ENCODE measurements at regions not wholly inside any gene's neighbourhood (a gene's known extent, or its start where the extent isn't known, plus 50 kb on each side); places are given as distances from the start of the nearest gene placed in this dataset.

DNA sequence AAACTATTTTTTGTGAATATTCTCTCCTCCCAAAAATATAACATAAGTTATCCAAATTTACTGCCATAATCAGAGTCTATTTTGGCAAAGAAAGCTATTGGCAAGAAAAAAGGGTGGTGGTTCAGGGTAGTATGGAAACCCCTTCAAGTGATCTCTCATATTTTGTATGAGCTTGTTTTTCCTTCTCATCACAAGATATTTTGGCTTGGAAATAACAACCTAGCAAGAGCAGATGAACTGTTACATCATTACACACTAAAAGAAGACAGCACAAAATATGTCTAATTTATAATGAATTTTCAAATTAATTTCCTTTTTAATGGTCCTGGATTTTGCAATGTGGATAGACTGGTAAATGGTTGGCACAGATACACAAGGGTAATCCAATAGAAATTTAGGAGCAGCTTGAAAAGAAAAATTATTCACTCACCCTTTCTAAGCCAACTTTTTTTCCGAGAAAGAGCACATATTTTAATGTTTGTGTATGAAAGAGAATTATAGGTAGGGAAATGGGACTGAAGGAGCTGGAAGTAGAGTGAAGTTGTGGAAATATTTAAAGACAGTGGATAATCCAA is 225.1 kb downstream of the EFNB2 start:
- H4K20me1 ChIP-seq (ENCODE audit: insufficient read depth), result no peaks in the 10 kb centered on the region
- H3K9ac ChIP-seq, result no peak overlapping the region
- DNase-seq, result no peak
- no peak overlapping the region for H3K27ac ChIP-seq
- H3K4me1 ChIP-seq (ENCODE audit: insufficient read depth), result no peaks in the 10 kb centered on the region
- no peak overlapping the region for H3K4me2 ChIP-seq (ENCODE audit: unreplicated experiment)
- H3K79me2 ChIP-seq (ENCODE audit: insufficient read depth), result no peaks in the 10 kb centered on the region
- H3K36me3 ChIP-seq (ENCODE audit: low read depth), result no peaks in the 10 kb centered on the region
- no peak for TF ChIP-seq EZH2phosphoT487 (IDR thresholded peaks at IDR 0.05; ENCODE audit: insufficient read depth, low read depth)
- TF ChIP-seq EZH2 (IDR thresholded peaks at IDR 0.05; ENCODE audit: insufficient read depth, poor library complexity, severe bottlenecking), result no peak
- WGBS, 2 experiments (ENCODE audit: low coverage in 1 of 2, low lambda C conversion rate in 2 of 2, missing lambda C conversion rate in 2 of 2), result 18 to 23% methylated on average over 1 of the region's 1 CpG
- no peaks in the 10 kb centered on the region for H3K9me3 ChIP-seq (ENCODE audit: low read depth)
- no peak overlapping the region for H3K4me3 ChIP-seq
- no peak overlapping the region for H2AFZ ChIP-seq
- no peaks in the 10 kb centered on the region for H3F3A ChIP-seq (ENCODE audit: insufficient read depth)
- H3K27me3 ChIP-seq (replicated peaks; ENCODE audit: insufficient read depth), result no peaks in the 10 kb centered on the region
- in situ Hi-C loops (cut with MboI), result no loop called here
- no peaks in the 10 kb centered on the region for H3K9me2 ChIP-seq (ENCODE audit: insufficient read depth)

DNA sequence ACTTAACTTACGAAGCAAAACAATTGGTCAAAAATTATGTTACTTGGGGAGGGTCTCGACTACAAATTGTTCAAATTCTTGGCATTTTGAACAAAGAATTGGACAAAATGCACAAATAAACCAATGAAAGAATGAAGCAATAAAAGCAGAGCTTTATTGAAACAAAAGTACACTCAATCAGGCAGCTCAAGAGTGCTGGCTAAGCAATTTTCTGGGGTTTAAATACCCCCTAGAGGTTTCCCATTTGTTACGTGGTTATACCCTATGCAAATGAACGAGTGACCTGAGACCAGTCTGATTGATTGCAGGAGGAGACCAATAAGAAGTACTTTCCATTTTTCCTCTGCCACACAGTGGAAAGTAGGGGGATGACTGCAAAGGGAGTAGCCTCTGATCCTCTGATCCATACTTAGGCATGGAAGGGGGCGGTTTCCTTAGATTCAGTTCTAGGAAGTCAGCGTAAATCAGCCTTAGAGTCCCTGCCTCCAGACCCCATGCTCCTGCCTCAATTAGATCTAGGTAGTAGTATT is 228.6 kb downstream of the EFNB2 start:
- 32 to 36% methylated on average over 6 of the region's 6 CpGs for WGBS, 2 experiments (ENCODE audit: low coverage in 1 of 2, low lambda C conversion rate in 2 of 2, missing lambda C conversion rate in 2 of 2)
- Histone ChIP-seq H3F3A (ENCODE audit: insufficient read depth) (no peaks in the 10 kb centered on the region), H3K4me2 (ENCODE audit: unreplicated experiment) (no peak overlapping the region), H3K27me3 (replicated peaks; ENCODE audit: insufficient read depth) (no peaks in the 10 kb centered on the region), H3K79me2 (ENCODE audit: insufficient read depth) (no peaks in the 10 kb centered on the region), H3K4me1 (ENCODE audit: insufficient read depth) (no peaks in the 10 kb centered on the region), H2AFZ (no peak overlapping the region), H3K9me2 (ENCODE audit: insufficient read depth) (no peaks in the 10 kb centered on the region), H3K9me3 (ENCODE audit: low read depth) (no peaks in the 10 kb centered on the region), H3K4me3 (no peak overlapping the region), H3K27ac (no peak overlapping the region), H3K36me3 (ENCODE audit: low read depth) (no peaks in the 10 kb centered on the region), H3K9ac (no peak overlapping the region), H4K20me1 (ENCODE audit: insufficient read depth) (no peaks in the 10 kb centered on the region)
- in situ Hi-C loops (cut with MboI), result no loop called here
- no peak for TF ChIP-seq EZH2phosphoT487 (IDR thresholded peaks at IDR 0.05; ENCODE audit: insufficient read depth, low read depth)
- TF ChIP-seq EZH2 (IDR thresholded peaks at IDR 0.05; ENCODE audit: insufficient read depth, poor library complexity, severe bottlenecking), result no peak
- no peak for DNase-seq

DNA sequence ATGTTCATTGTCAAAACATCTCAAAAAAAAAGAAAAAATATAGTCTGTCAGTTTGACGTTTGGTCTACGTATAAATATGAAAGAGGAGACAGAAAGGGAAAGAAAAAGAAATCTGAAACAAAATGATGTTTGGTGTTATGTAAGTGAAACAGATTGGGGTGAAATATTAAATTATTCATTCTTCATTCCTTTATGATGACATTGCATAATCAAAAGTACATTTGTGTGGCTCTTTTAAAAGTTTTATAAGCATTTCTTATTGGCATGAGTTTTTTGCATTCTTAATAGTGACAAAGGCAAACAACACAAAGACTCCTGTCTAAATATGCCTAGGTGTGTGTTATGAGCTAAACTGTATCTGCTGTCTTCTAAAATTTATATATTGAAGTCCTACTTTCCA is 232.6 kb downstream of the EFNB2 start:
- Histone ChIP-seq H4K20me1 (ENCODE audit: insufficient read depth) (no peaks in the 10 kb centered on the region), H3K79me2 (ENCODE audit: insufficient read depth) (no peaks in the 10 kb centered on the region), H3K9me2 (ENCODE audit: insufficient read depth) (no peaks in the 10 kb centered on the region), H2AFZ (no peak overlapping the region), H3K27ac (no peak overlapping the region), H3K9me3 (ENCODE audit: low read depth) (no peaks in the 10 kb centered on the region), H3K9ac (no peak overlapping the region), H3K4me3 (no peak overlapping the region), H3F3A (ENCODE audit: insufficient read depth) (no peaks in the 10 kb centered on the region), H3K27me3 (replicated peaks; ENCODE audit: insufficient read depth) (0 out of 2 replicates have a peak, but pooled peaks cover 4% of the 10 kb centered on the region), H3K36me3 (ENCODE audit: low read depth) (no peaks in the 10 kb centered on the region), H3K4me2 (ENCODE audit: unreplicated experiment) (no peak overlapping the region), H3K4me1 (ENCODE audit: insufficient read depth) (no peaks in the 10 kb centered on the region)
- TF ChIP-seq EZH2 (IDR thresholded peaks at IDR 0.05; ENCODE audit: insufficient read depth, poor library complexity, severe bottlenecking) (no peak), EZH2phosphoT487 (IDR thresholded peaks at IDR 0.05; ENCODE audit: insufficient read depth, low read depth) (no peak)
- in situ Hi-C loops (cut with MboI), result no loop called here
- WGBS, 2 experiments (ENCODE audit: low coverage in 1 of 2, low lambda C conversion rate in 2 of 2, missing lambda C conversion rate in 2 of 2), result 53 to 66% methylated on average over 2 of the region's 2 CpGs
- no peak for DNase-seq

DNA sequence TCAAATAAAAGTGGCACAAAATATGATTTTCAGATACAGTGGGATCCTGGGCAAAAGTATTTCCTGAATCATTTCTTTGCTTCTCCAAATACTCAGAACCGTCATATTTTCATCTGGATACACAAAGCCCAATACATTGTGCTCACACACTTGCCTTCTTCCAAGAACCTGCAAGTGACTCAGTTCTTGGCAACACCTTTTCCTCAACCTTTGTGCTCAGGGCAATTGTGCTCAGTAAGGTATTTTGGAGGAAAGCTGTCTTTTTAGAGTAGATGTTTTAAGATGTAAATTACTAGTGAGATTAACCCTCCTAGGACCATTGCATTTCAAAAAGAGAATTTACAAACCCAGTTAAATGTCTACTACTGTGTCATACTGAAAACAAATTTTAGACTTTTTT is 233.5 kb downstream of the EFNB2 start:
- Histone ChIP-seq H3K9ac (no peak overlapping the region), H3K27ac (no peak overlapping the region), H3K79me2 (ENCODE audit: insufficient read depth) (no peaks in the 10 kb centered on the region), H3K4me1 (ENCODE audit: insufficient read depth) (no peaks in the 10 kb centered on the region), H2AFZ (no peak overlapping the region), H3K36me3 (ENCODE audit: low read depth) (no peaks in the 10 kb centered on the region), H3F3A (ENCODE audit: insufficient read depth) (no peaks in the 10 kb centered on the region), H3K4me3 (no peak overlapping the region), H3K9me2 (ENCODE audit: insufficient read depth) (no peaks in the 10 kb centered on the region), H3K27me3 (replicated peaks; ENCODE audit: insufficient read depth) (0 out of 2 replicates have a peak, but pooled peaks cover 4% of the 10 kb centered on the region), H3K4me2 (ENCODE audit: unreplicated experiment) (no peak overlapping the region), H3K9me3 (ENCODE audit: low read depth) (no peaks in the 10 kb centered on the region), H4K20me1 (ENCODE audit: insufficient read depth) (no peaks in the 10 kb centered on the region)
- WGBS, 2 experiments (ENCODE audit: low coverage in 1 of 2, low lambda C conversion rate in 2 of 2, missing lambda C conversion rate in 2 of 2), result 71 to 95% methylated on average over 1 of the region's 1 CpG
- in situ Hi-C loops (cut with MboI), result no loop called here
- no peak for TF ChIP-seq EZH2 (IDR thresholded peaks at IDR 0.05; ENCODE audit: insufficient read depth, poor library complexity, severe bottlenecking)
- TF ChIP-seq EZH2phosphoT487 (IDR thresholded peaks at IDR 0.05; ENCODE audit: insufficient read depth, low read depth), result no peak
- DNase-seq, result no peak
